ENCODE measurements at regions not wholly inside any gene's neighbourhood (a gene's known extent, or its start where the extent isn't known, plus 50 kb on each side); places are given as distances from the start of the nearest gene placed in this dataset.

GRCh38 chr5:8577792-8578191 is 708.8 kb downstream of the MTRR start:
- Histone ChIP-seq H2AFZ (ENCODE audit: low read depth, low read length) (no peak overlapping the region), H3K4me2 (ENCODE audit: low read length) (no peak overlapping the region), H3K27ac (ENCODE audit: low read length) (no peak overlapping the region), H4K20me1 (ENCODE audit: insufficient read depth) (no peaks in the 10 kb centered on the region), H3K27me3 (ENCODE audit: insufficient read depth, low read depth, low read length) (no peaks in the 10 kb centered on the region), H3F3A (ENCODE audit: insufficient read depth, low read length, poor library complexity, severe bottlenecking) (no peaks in the 10 kb centered on the region), H3K36me3 (ENCODE audit: insufficient read depth, low read length) (no peaks in the 10 kb centered on the region), H3K79me2 (replicated peaks; ENCODE audit: insufficient read depth, low read length) (no peaks in the 10 kb centered on the region), H3K9me3 (ENCODE audit: low read length) (no peaks in the 10 kb centered on the region), H3K4me3 (ENCODE audit: low read length) (no peak overlapping the region), H3K9ac (ENCODE audit: low read length) (no peak overlapping the region), H3K9me2 (ENCODE audit: insufficient read depth, low read length) (no peaks in the 10 kb centered on the region)
- no peak for TF ChIP-seq TAF1 (IDR thresholded peaks at IDR 0.05; ENCODE audit: low read depth)
- no peak for TF ChIP-seq EP300 (conservative IDR thresholded peaks at IDR 0.05; ENCODE audit: poor library complexity, severe bottlenecking)
- TF ChIP-seq, protein P1, sequence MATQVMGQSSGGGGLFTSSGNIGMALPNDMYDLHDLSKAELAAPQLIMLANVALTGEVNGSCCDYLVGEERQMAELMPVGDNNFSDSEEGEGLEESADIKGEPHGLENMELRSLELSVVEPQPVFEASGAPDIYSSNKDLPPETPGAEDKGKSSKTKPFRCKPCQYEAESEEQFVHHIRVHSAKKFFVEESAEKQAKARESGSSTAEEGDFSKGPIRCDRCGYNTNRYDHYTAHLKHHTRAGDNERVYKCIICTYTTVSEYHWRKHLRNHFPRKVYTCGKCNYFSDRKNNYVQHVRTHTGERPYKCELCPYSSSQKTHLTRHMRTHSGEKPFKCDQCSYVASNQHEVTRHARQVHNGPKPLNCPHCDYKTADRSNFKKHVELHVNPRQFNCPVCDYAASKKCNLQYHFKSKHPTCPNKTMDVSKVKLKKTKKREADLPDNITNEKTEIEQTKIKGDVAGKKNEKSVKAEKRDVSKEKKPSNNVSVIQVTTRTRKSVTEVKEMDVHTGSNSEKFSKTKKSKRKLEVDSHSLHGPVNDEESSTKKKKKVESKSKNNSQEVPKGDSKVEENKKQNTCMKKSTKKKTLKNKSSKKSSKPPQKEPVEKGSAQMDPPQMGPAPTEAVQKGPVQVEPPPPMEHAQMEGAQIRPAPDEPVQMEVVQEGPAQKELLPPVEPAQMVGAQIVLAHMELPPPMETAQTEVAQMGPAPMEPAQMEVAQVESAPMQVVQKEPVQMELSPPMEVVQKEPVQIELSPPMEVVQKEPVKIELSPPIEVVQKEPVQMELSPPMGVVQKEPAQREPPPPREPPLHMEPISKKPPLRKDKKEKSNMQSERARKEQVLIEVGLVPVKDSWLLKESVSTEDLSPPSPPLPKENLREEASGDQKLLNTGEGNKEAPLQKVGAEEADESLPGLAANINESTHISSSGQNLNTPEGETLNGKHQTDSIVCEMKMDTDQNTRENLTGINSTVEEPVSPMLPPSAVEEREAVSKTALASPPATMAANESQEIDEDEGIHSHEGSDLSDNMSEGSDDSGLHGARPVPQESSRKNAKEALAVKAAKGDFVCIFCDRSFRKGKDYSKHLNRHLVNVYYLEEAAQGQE (IDR thresholded peaks at IDR 0.05; ENCODE audit: borderline replicate concordance): no peak
- no peak for TF ChIP-seq POLR2AphosphoS5 (IDR thresholded peaks at IDR 0.05)
- no peak for TF ChIP-seq CTCF (IDR thresholded peaks at IDR 0.05; ENCODE audit: poor library complexity, severe bottlenecking)
- TF ChIP-seq MXI1 (conservative IDR thresholded peaks at IDR 0.05; ENCODE audit: poor library complexity, severe bottlenecking): no peak
- no peak for TF ChIP-seq SMC3 (conservative IDR thresholded peaks at IDR 0.05; ENCODE audit: poor library complexity)
- no peak for TF ChIP-seq RAD21 (conservative IDR thresholded peaks at IDR 0.05)
- no peak for TF ChIP-seq EZH2 (IDR thresholded peaks at IDR 0.05; ENCODE audit: borderline replicate concordance, insufficient read depth, low read length, poor library complexity, severe bottlenecking)

GRCh38 chr5:8580298-8580697 is 711.4 kb downstream of the MTRR start:
- Histone ChIP-seq H3F3A (ENCODE audit: insufficient read depth, low read length, poor library complexity, severe bottlenecking) (no peaks in the 10 kb centered on the region), H3K9me3 (ENCODE audit: low read length) (no peaks in the 10 kb centered on the region), H3K9me2 (ENCODE audit: insufficient read depth, low read length) (no peaks in the 10 kb centered on the region), H3K4me3 (ENCODE audit: low read length) (no peak overlapping the region), H3K4me2 (ENCODE audit: low read length) (no peak overlapping the region), H3K27ac (ENCODE audit: low read length) (no peak overlapping the region), H3K79me2 (replicated peaks; ENCODE audit: insufficient read depth, low read length) (no peaks in the 10 kb centered on the region), H4K20me1 (ENCODE audit: insufficient read depth) (no peaks in the 10 kb centered on the region), H2AFZ (ENCODE audit: low read depth, low read length) (no peak overlapping the region), H3K27me3 (ENCODE audit: insufficient read depth, low read depth, low read length) (no peaks in the 10 kb centered on the region), H3K36me3 (ENCODE audit: insufficient read depth, low read length) (no peaks in the 10 kb centered on the region), H3K9ac (ENCODE audit: low read length) (no peak overlapping the region)
- TF ChIP-seq EZH2 (IDR thresholded peaks at IDR 0.05; ENCODE audit: borderline replicate concordance, insufficient read depth, low read length, poor library complexity, severe bottlenecking): no peak
- no peak for TF ChIP-seq RAD21 (conservative IDR thresholded peaks at IDR 0.05)
- TF ChIP-seq, protein P1 (IDR thresholded peaks at IDR 0.05; ENCODE audit: borderline replicate concordance): no peak
- TF ChIP-seq TAF1 (IDR thresholded peaks at IDR 0.05; ENCODE audit: low read depth): no peak
- no peak for TF ChIP-seq EP300 (conservative IDR thresholded peaks at IDR 0.05; ENCODE audit: poor library complexity, severe bottlenecking)
- TF ChIP-seq MXI1 (conservative IDR thresholded peaks at IDR 0.05; ENCODE audit: poor library complexity, severe bottlenecking): no peak
- no peak for TF ChIP-seq POLR2AphosphoS5 (IDR thresholded peaks at IDR 0.05)
- no peak for TF ChIP-seq SMC3 (conservative IDR thresholded peaks at IDR 0.05; ENCODE audit: poor library complexity)
- no peak for TF ChIP-seq CTCF (IDR thresholded peaks at IDR 0.05; ENCODE audit: poor library complexity, severe bottlenecking)

Data from neural cell (in vitro differentiated cells).